ENCODE measurements at regions not wholly inside any gene's neighbourhood (a gene's known extent, or its start where the extent isn't known, plus 50 kb on each side); places are given as distances from the start of the nearest gene placed in this dataset.
A peak's percentile ranks its signal among the peaks of the same experiment; 100 is the strongest.

GRCh38 chr11:112784323-112785073 lies 176.7 kb upstream of the NCAM1 start:
- no peaks in the 10 kb centered on the region for H3K36me3 ChIP-seq
- intact Hi-C loops (cut with DNase I; ENCODE audit: low total_unique reads) (no loop called here), in situ Hi-C loops (cut with MboI; ENCODE audit: low pct_ligation_motif_present in 1 of 4, low pct_unique_long_range_greater_than_20kb in 1 of 4, low sequenced_read_pairs in 3 of 4) (loop anchor here in 1 of 4 donors (10.0 kb wide), 1 partner anchor 200 kb away; no protein-coding TSS in a partner anchor)
- H3K4me1 ChIP-seq = peaks cover 0 to 12% (median 9%) of the 10 kb centered on the region in 4 donors
- no peak for TF ChIP-seq EP300 (IDR thresholded peaks at IDR 0.05; ENCODE audit: low read depth)
- TF ChIP-seq POLR2A (IDR thresholded peaks at IDR 0.05) = no peak
- no peak for TF ChIP-seq POLR2AphosphoS5 (IDR thresholded peaks at IDR 0.05)
- no peak for TF ChIP-seq CTCF (IDR thresholded peaks at IDR 0.05)
- DNase-seq = peak; percentile 32
- H3K9me3 ChIP-seq = no peaks in the 10 kb centered on the region
- no peak overlapping the region for H3K4me3 ChIP-seq
- peak overlapping the region in 3 of 4 donors; percentile 39 to 48 (median 42) for H3K27ac ChIP-seq
- WGBS, 2 donors (ENCODE audit: low coverage in 1 of 2) = 40 to 43% methylated on average over 2 to 23 of the region's 24 CpGs
- H3K27me3 ChIP-seq = no peaks in the 10 kb centered on the region

GRCh38 chr11:112785149-112785548 lies 176.1 kb upstream of the NCAM1 start:
- intact Hi-C loops (cut with DNase I; ENCODE audit: low total_unique reads) (no loop called here), in situ Hi-C loops (cut with MboI; ENCODE audit: low pct_ligation_motif_present in 1 of 4, low pct_unique_long_range_greater_than_20kb in 1 of 4, low sequenced_read_pairs in 3 of 4) (loop anchor here in 1 of 4 donors (10.0 kb wide), 1 partner anchor 200 kb away; no protein-coding TSS in a partner anchor)
- no peak for DNase-seq
- TF ChIP-seq POLR2AphosphoS5 (IDR thresholded peaks at IDR 0.05) (no peak), POLR2A (IDR thresholded peaks at IDR 0.05) (no peak), CTCF (IDR thresholded peaks at IDR 0.05) (no peak), EP300 (IDR thresholded peaks at IDR 0.05; ENCODE audit: low read depth) (no peak)
- no peaks in the 10 kb centered on the region for H3K27me3 ChIP-seq
- no peaks in the 10 kb centered on the region for H3K36me3 ChIP-seq
- H3K9me3 ChIP-seq = no peaks in the 10 kb centered on the region
- peak overlapping the region in 3 of 4 donors; percentile 39 to 48 (median 42) for H3K27ac ChIP-seq
- H3K4me1 ChIP-seq = peaks cover 0 to 12% (median 9%) of the 10 kb centered on the region in 4 donors
- 47% methylated on average over 7 of the region's 7 CpGs; no CpG with 5 or more reads in 1 of the 2 donors for WGBS, 2 donors (ENCODE audit: low coverage in 1 of 2)
- H3K4me3 ChIP-seq = no peak overlapping the region

- peaks cover 0 to 12% (median 9%) of the 10 kb centered on the region in 4 donors for H3K4me1 ChIP-seq
- 37 to 43% methylated on average over 2 to 3 of the region's 3 CpGs for WGBS, 2 donors (ENCODE audit: low coverage in 1 of 2)
- TF ChIP-seq POLR2A (IDR thresholded peaks at IDR 0.05) = no peak
- no peak for TF ChIP-seq EP300 (IDR thresholded peaks at IDR 0.05; ENCODE audit: low read depth)
- TF ChIP-seq CTCF (IDR thresholded peaks at IDR 0.05) = no peak
- TF ChIP-seq POLR2AphosphoS5 (IDR thresholded peaks at IDR 0.05) = no peak
- no peak overlapping the region for H3K4me3 ChIP-seq
- H3K27me3 ChIP-seq = no peaks in the 10 kb centered on the region
- no peak for DNase-seq
- intact Hi-C loops (cut with DNase I; ENCODE audit: low total_unique reads) = no loop called here
- in situ Hi-C loops (cut with MboI; ENCODE audit: low pct_ligation_motif_present in 1 of 4, low pct_unique_long_range_greater_than_20kb in 1 of 4, low sequenced_read_pairs in 3 of 4) = loop anchor here in 1 of 4 donors (10.0 kb wide), 1 partner anchor 201 kb away; no protein-coding TSS in a partner anchor
- H3K9me3 ChIP-seq = no peaks in the 10 kb centered on the region
- H3K27ac ChIP-seq = peak overlapping the region in 3 of 4 donors; percentile 39 to 48 (median 42)
- H3K36me3 ChIP-seq = no peaks in the 10 kb centered on the region
Observed at GRCh38 chr11:112785719-112786118, 175.5 kb upstream of the NCAM1 start.

GRCh38 chr11:112786196-112786595 lies 175.0 kb upstream of the NCAM1 start:
- no peaks in the 10 kb centered on the region for H3K9me3 ChIP-seq
- H3K4me1 ChIP-seq = peaks cover 0 to 12% (median 9%) of the 10 kb centered on the region in 4 donors
- H3K36me3 ChIP-seq = no peaks in the 10 kb centered on the region
- in situ Hi-C loops (cut with MboI; ENCODE audit: low pct_ligation_motif_present in 1 of 4, low pct_unique_long_range_greater_than_20kb in 1 of 4, low sequenced_read_pairs in 3 of 4) (loop anchor here in 1 of 4 donors (10.0 kb wide), 1 partner anchor 201 kb away; no protein-coding TSS in a partner anchor), intact Hi-C loops (cut with DNase I; ENCODE audit: low total_unique reads) (no loop called here)
- no peak overlapping the region for H3K27ac ChIP-seq
- TF ChIP-seq CTCF (IDR thresholded peaks at IDR 0.05) (no peak), POLR2AphosphoS5 (IDR thresholded peaks at IDR 0.05) (no peak), EP300 (IDR thresholded peaks at IDR 0.05; ENCODE audit: low read depth) (no peak), POLR2A (IDR thresholded peaks at IDR 0.05) (no peak)
- 91% methylated on average over 3 of the region's 3 CpGs; no CpG with 5 or more reads in 1 of the 2 donors for WGBS, 2 donors (ENCODE audit: low coverage in 1 of 2)
- DNase-seq = no peak
- no peaks in the 10 kb centered on the region for H3K27me3 ChIP-seq
- H3K4me3 ChIP-seq = no peak overlapping the region

Measured in transverse colon (tissue), 4 donors.